Heart right ventricle (tissue), 16 donors: ENCODE measurements at regions not wholly inside any gene's neighbourhood (a gene's known extent, or its start where the extent isn't known, plus 50 kb on each side); places are given as distances from the start of the nearest gene placed in this dataset.
"Not testable (repeated sequence)": the region's sequence is repeated elsewhere in the genome, so short reads cannot be mapped to it uniquely, and the experiment has no call there.

Experiments
- ATAC-seq, 8 donors: fragments of 200-7000 bp; cut with Tn5 transposase; one replicate each; pipeline ENCODE4 v1.9.1; 2020; ENCODE audit warnings: mild to moderate bottlenecking in 8 of 8, moderate library complexity in 8 of 8, moderate number of reproducible peaks in 1 of 8
- DNase-seq, 2 donors: peaks; one replicate each; pipeline ENCODE4 v3.0.0-alpha.2; 2020
- H3K27ac ChIP-seq, 10 donors: fragments of 200-600 bp; sonication (generic) in 2 of 10; one replicate each; pipeline versions ENCODE4 v1.5.0 to v1.8.0; 2020 to 2022; ENCODE audit warnings: mild to moderate bottlenecking in 3 of 10
- H3K27me3 ChIP-seq, 7 donors: fragments of 200-600 bp; one replicate each; pipeline ENCODE4 v1.8.0; 2021 to 2022; ENCODE audit warnings: mild to moderate bottlenecking in 2 of 7
- H3K36me3 ChIP-seq, 9 donors: fragments of 200-600 bp; sonication (generic) in 1 of 9; one replicate each; pipeline versions ENCODE4 v1.5.0 to v1.8.0; 2020 to 2022; ENCODE audit warnings: mild to moderate bottlenecking in 2 of 9
- H3K4me1 ChIP-seq, 9 donors: fragments of 200-600 bp; sonication (generic) in 1 of 9; one replicate each; pipeline versions ENCODE4 v1.5.0 to v1.8.0; 2020 to 2022; ENCODE audit warnings: mild to moderate bottlenecking in 4 of 9
- H3K4me3 ChIP-seq, 10 donors: fragments of 200-600 bp; sonication (generic) in 2 of 10; one replicate each; pipeline versions ENCODE4 v1.5.0 to v1.8.0; 2020 to 2022; ENCODE audit warnings: mild to moderate bottlenecking in 7 of 10, moderate library complexity in 2 of 10
- H3K9me3 ChIP-seq, 11 donors: fragments of 200-600 bp in 10 of 11; sonication (generic) in 2 of 11; one replicate each; pipeline versions ENCODE4 v1.5.0 to v1.8.0; 2013 to 2022; ENCODE audit warnings: mild to moderate bottlenecking in 2 of 11, control low read depth in 1 of 11, moderate library complexity in 1 of 11
- WGBS, 2 donors: extraction: QIAGEN DNeasy Blood & Tissue Kit; methylation state at CpG; one replicate each; pipeline ENCODE4 v1.1.7; 2013; ENCODE audit warnings: inconsistent platforms in 1 of 2; 5-methylcytosine and 5-hydroxymethylcytosine counted together
- intact Hi-C, 10 donors: fragments of 100-400 bp; cut with DNase I; formaldehyde crosslinking; loops; one replicate each; pipeline versions ENCODE4 v1.11.1 to v1.14.2; 2022
- TF ChIP-seq, protein P1 (sequence below), 9 donors: fragments of 200-600 bp; sonication (generic) in 2 of 9; IDR thresholded peaks; one replicate each; pipeline versions ENCODE4 v1.5.0 to v1.8.0; 2021 to 2022; ENCODE audit warnings: antibody characterized with exemption in 9 of 9, mild to moderate bottlenecking in 5 of 9, moderate library complexity in 1 of 9
- donor health status: Arrhythmogenic right ventricular cardiomyopathy.
- donor health status: ischemic (EF 13 %, LVEDD 7.1; RV severe dilation, severe dysfunction).
- donor health status: healthy with polysubstance abuse.
- donor health status: DM: no; HTN: yes; CAD: no.
- donor health status: DM: no; HTN: no; CAD: no.
- donor health status: ischemic (EF 25% LVEDD 6.9; RV normal size, moderate dysfunction).
- donor health status: ischemic (EF 25% LVEDD 5.7; RV mildly dilated, moderate dysfunction).
- donor health status: healthy.
- donor health status: DM: yes; HTN: yes; CAD: no.
- donor health status: Ischemic cardiomyopathy.
- donor health status: ischemic (EF 35%, LVEDD 5.7; RV mildly dilated, moderate dysfunction).
- donor health status: nonischemic (EF 11% LVEDD 7.7; RV severe dilation, severe dysfunction).
- donor health status: DM: yes; HTN: yes; CAD: no.
- donor health status: PGD.
- donor health status: ischemic (EF 29% LVEDD 5.4; RV normal size, mild dysfunction).
- donor health status: nonischemic (EF 23%, LVEDD 6.1; RV moderate dilation, normal function).

DNA sequence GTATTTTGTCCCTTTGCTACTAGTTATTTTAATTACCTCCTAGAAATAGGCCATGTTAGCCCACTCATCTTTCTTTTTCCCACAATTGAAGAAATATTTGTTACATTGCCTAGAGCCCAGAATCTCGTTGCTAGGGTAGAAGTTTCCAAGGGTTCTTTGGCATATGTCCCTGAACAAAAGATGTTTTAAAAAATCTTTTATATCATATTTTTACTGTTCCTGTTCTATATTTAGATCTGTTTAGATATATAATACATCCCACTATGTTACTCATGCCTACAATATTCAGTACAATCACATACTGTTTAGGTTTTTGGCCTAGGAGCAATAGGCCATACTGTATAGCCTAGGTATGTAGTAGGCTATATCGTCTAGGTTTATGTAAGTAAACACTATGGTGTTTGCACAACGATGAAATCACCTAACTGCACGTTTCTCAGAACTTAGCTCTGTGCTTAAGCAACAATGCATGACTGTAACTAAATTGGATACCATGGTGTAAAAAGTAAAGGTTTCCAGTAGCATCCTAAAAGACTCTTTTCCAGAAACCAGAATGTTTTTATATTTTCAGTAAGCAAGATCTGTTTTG, 236.0 kb upstream of the SLIT2 start:
- intact Hi-C loops, result loop anchor here in 1 of 10 donors (10.0 kb wide), 1 partner anchor 729 kb away; no protein-coding TSS in a partner anchor
- Histone ChIP-seq H3K9me3 (no peaks in the 10 kb centered on the region), H3K36me3 (no peaks in the 10 kb centered on the region), H3K4me1 (no peaks in the 10 kb centered on the region), H3K27me3 (no peaks in the 10 kb centered on the region), H3K4me3 (no peak overlapping the region), H3K27ac (no peak overlapping the region)
- DNase-seq (no peak), ATAC-seq (no peak)
- 72 to 74% methylated on average over 4 of the region's 4 CpGs for WGBS, 2 donors
- TF ChIP-seq, protein P1, sequence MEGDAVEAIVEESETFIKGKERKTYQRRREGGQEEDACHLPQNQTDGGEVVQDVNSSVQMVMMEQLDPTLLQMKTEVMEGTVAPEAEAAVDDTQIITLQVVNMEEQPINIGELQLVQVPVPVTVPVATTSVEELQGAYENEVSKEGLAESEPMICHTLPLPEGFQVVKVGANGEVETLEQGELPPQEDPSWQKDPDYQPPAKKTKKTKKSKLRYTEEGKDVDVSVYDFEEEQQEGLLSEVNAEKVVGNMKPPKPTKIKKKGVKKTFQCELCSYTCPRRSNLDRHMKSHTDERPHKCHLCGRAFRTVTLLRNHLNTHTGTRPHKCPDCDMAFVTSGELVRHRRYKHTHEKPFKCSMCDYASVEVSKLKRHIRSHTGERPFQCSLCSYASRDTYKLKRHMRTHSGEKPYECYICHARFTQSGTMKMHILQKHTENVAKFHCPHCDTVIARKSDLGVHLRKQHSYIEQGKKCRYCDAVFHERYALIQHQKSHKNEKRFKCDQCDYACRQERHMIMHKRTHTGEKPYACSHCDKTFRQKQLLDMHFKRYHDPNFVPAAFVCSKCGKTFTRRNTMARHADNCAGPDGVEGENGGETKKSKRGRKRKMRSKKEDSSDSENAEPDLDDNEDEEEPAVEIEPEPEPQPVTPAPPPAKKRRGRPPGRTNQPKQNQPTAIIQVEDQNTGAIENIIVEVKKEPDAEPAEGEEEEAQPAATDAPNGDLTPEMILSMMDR (IDR thresholded peaks at IDR 0.05), result no peak

DNA sequence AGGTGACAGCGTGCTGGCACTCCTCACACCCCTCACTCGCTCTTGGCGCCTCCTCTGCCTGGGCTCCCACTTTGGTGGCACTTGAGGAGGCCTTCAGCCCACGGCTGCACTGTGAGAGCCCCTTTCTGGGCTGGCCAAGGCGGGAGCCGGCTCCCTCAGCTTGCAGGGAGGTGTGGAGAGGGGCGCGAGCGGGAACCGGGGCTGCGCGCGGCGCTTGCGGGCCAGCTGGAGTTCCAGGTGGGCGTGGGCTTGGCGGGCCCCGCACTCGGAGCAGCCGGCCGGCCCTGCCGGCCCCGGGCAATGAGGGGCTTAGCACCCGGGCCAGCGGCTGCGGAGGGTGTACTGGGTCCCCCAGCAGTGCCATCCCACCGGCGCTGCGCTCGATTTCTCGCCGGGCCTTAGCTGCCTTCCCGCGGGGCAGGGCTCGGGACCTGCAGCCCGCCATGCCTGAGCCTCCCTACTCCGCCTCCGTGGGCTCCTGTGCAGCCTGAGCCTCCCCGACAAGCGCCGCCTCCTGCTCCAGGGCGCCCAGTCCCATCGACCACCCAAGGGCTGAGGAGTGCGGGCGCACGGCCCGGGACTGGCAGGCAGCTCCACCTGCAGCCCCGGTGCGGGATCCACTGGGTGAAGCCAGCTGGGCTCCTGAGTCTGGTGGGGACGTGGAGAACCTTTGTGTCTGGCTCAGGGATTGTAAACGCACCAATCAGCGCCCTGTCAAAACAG, 247.7 kb upstream of the SLIT2 start:
- H3K4me1 ChIP-seq, intact Hi-C loops, H3K27ac ChIP-seq, DNase-seq, H3K27me3 ChIP-seq, ATAC-seq, H3K4me3 ChIP-seq, H3K9me3 ChIP-seq, H3K36me3 ChIP-seq: not testable (repeated sequence)
- 79 to 85% methylated on average over 39 to 51 of the region's 52 CpGs for WGBS, 2 donors

DNA sequence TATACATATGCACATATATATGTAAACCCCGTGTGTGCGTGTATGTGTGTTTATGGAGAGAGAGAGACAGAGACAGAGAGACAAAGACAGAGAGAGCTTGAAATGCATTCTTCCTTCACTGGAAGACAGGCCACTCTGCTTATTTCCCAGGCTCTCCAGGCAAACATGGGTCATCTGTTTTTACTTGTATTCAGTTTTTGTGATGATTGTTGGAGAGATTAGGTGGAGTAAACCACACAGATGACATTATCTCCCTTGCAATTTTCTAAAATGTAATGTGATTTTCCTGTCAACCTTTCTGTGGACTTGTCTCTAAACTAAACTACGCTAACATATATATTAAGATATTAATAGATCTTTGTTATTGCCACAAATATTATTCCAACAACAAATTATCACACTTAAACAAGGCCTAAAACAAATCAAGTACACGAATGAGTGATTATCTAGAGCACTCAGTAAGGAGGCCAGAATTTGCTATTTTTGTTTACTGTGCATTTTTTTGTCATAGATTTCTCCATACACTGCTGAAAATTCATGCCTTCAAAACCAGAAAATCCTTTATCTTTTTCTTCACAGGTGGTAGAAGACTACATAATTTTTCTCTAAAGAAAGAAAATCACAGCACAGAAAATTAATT, 251.8 kb upstream of the SLIT2 start:
- H3K27ac ChIP-seq, result no peak overlapping the region
- no peak for DNase-seq
- TF ChIP-seq, protein P1 (IDR thresholded peaks at IDR 0.05), result no peak
- intact Hi-C loops, result no loop called here
- H3K4me3 ChIP-seq, result no peak overlapping the region
- H3K27me3 ChIP-seq, result no peaks in the 10 kb centered on the region
- WGBS, 2 donors, result 83 to 86% methylated on average over 4 of the region's 4 CpGs
- H3K36me3 ChIP-seq, result no peaks in the 10 kb centered on the region
- ATAC-seq, result no peak
- peaks cover 0 to 4% (median 0%) of the 10 kb centered on the region in 11 donors for H3K9me3 ChIP-seq
- no peaks in the 10 kb centered on the region for H3K4me1 ChIP-seq

DNA sequence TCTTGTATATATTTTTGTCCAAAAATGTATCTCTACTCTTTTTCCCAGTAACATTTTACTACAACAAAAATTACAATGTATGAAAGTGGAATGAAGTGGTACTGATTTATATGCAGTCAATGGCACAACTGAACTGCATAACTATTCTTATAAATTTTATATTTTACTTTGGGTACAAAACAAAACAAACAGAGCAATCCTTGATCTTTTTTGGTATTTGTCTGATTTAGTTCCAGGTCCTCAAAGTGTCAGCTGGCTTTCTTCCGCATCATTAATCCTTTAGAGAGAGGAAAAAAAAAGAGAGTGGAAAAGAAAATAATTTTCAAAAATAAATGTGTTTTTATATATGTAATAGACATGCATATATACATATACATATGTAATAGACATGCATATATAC, 252.4 kb upstream of the SLIT2 start:
- ATAC-seq, result no peak
- H3K27me3 ChIP-seq, result no peaks in the 10 kb centered on the region
- H3K9me3 ChIP-seq, result peaks cover 0 to 4% (median 0%) of the 10 kb centered on the region in 11 donors
- TF ChIP-seq, protein P1 (IDR thresholded peaks at IDR 0.05), result no peak
- no peak for DNase-seq
- H3K36me3 ChIP-seq, result no peaks in the 10 kb centered on the region
- H3K27ac ChIP-seq, result no peak overlapping the region
- H3K4me1 ChIP-seq, result no peaks in the 10 kb centered on the region
- WGBS, 2 donors, result 82 to 100% methylated on average over 1 of the region's 1 CpG
- intact Hi-C loops, result no loop called here
- H3K4me3 ChIP-seq, result no peak overlapping the region
